ENCODE measurements at regions not wholly inside any gene's neighbourhood (a gene's known extent, or its start where the extent isn't known, plus 50 kb on each side); places are given as distances from the start of the nearest gene placed in this dataset.

GRCh38 chr4:178784491-178784890 is 1342.3 kb upstream of the AGA start:
- DNase-seq (ENCODE audit: low read depth, low spot score): no peak

- no peak for DNase-seq (ENCODE audit: low read depth, low spot score)
These were observed 1347.0 kb upstream of the AGA start for GRCh38 chr4:178789279-178789678.

GRCh38 chr4:178799204-178799603 is 1357.0 kb upstream of the AGA start:
- DNase-seq (ENCODE audit: low read depth, low spot score): no peak

- no peak for DNase-seq (ENCODE audit: low read depth, low spot score)
These were observed 1365.9 kb upstream of the AGA start for GRCh38 chr4:178808106-178808505.

GRCh38 chr4:178809921-178810320 is 1367.7 kb upstream of the AGA start:
- DNase-seq (ENCODE audit: low read depth, low spot score): no peak

- no peak for DNase-seq (ENCODE audit: low read depth, low spot score)
These were observed 1369.1 kb upstream of the AGA start for GRCh38 chr4:178811356-178811755.

GRCh38 chr4:178812866-178813265 is 1370.6 kb upstream of the AGA start:
- DNase-seq (ENCODE audit: low read depth, low spot score): no peak

- no peak for DNase-seq (ENCODE audit: low read depth, low spot score)
These were observed 1372.7 kb upstream of the AGA start for GRCh38 chr4:178814908-178815307.

- no peak for DNase-seq (ENCODE audit: low read depth, low spot score)
These were observed 1381.5 kb upstream of the AGA start for GRCh38 chr4:178823673-178824295.

GRCh38 chr4:178836865-178837264 is 1394.6 kb upstream of the AGA start:
- DNase-seq (ENCODE audit: low read depth, low spot score): no peak

GRCh38 chr4:178838776-178839175 is 1396.5 kb upstream of the AGA start:
- no peak for DNase-seq (ENCODE audit: low read depth, low spot score)

GRCh38 chr4:178856139-178856800 is 1414.0 kb upstream of the AGA start:
- no peak for DNase-seq (ENCODE audit: low read depth, low spot score)

- DNase-seq (ENCODE audit: low read depth, low spot score): no peak
These were observed 1429.2 kb upstream of the AGA start for GRCh38 chr4:178871476-178871875.

GRCh38 chr4:178881937-178882336 is 1439.7 kb upstream of the AGA start:
- no peak for DNase-seq (ENCODE audit: low read depth, low spot score)

- DNase-seq (ENCODE audit: low read depth, low spot score): no peak
These were observed 1451.9 kb upstream of the AGA start for GRCh38 chr4:178894126-178894525.

- no peak for DNase-seq (ENCODE audit: low read depth, low spot score)
These were observed 1456.8 kb upstream of the AGA start for GRCh38 chr4:178899084-178899483.

GRCh38 chr4:178917756-178918155 is 1475.5 kb upstream of the AGA start:
- no peak for DNase-seq (ENCODE audit: low read depth, low spot score)

GRCh38 chr4:178937130-178937529 is 1494.9 kb upstream of the AGA start:
- DNase-seq (ENCODE audit: low read depth, low spot score): no peak

- no peak for DNase-seq (ENCODE audit: low read depth, low spot score)
These were observed 1499.7 kb upstream of the AGA start for GRCh38 chr4:178941975-178942374.

GRCh38 chr4:178953447-178954120 is 1511.3 kb upstream of the AGA start:
- no peak for DNase-seq (ENCODE audit: low read depth, low spot score)

GRCh38 chr4:178955614-178956013 is 1513.4 kb upstream of the AGA start:
- DNase-seq (ENCODE audit: low read depth, low spot score): no peak

GRCh38 chr4:178958725-178959440 is 1516.6 kb upstream of the AGA start:
- DNase-seq (ENCODE audit: low read depth, low spot score): no peak

All from smooth muscle cell of the brain vasculature (primary cell).